ENCODE measurements at regions not wholly inside any gene's neighbourhood (a gene's known extent, or its start where the extent isn't known, plus 50 kb on each side); places are given as distances from the start of the nearest gene placed in this dataset.

GRCh38 chr18:49655266-49656072 is 93.6 kb downstream of the LIPG start:
- no peaks in the 10 kb centered on the region; the same call in 2 of the 3 replicates for H3K9me3 Mint-ChIP-seq
- H3K79me2 ChIP-seq (replicated peaks; ENCODE audit: insufficient read depth), result no peaks in the 10 kb centered on the region

GRCh38 chr18:49654347-49654746 is 92.5 kb downstream of the LIPG start:
- TF ChIP-seq ZNF114 (CRISPR knock-in tag; IDR thresholded peaks at IDR 0.05) (no peak), EZH2phosphoT487 (IDR thresholded peaks at IDR 0.05; ENCODE audit: unreplicated experiment) (no peak), EZH2 (IDR thresholded peaks at IDR 0.05; ENCODE audit: low read depth, unreplicated experiment) (no peak), CTCF (conservative IDR thresholded peaks at IDR 0.05; ENCODE audit: low read depth in 2 of 2) (no peak), ETS1 (IDR thresholded peaks at IDR 0.05) (no peak), REST (IDR thresholded peaks at IDR 0.05; ENCODE audit: unreplicated experiment) (no peak), POLR2AphosphoS5 (IDR thresholded peaks at IDR 0.05; ENCODE audit: low read depth) (no peak), STAT1 (IDR thresholded peaks at IDR 0.05; ENCODE audit: unreplicated experiment) (no peak), NANOG (IDR thresholded peaks at IDR 0.05; ENCODE audit: borderline replicate concordance) (no peak)
- no peaks in the 10 kb centered on the region for H3F3A ChIP-seq (replicated peaks; ENCODE audit: low read depth)
- H3K4me2 ChIP-seq, result no peak overlapping the region
- no peaks in the 10 kb centered on the region for H3K79me2 ChIP-seq (replicated peaks; ENCODE audit: insufficient read depth)
- H3K27me3 ChIP-seq (ENCODE audit: insufficient read depth), result no peaks in the 10 kb centered on the region
- no peaks in the 10 kb centered on the region for H3K9me2 ChIP-seq (ENCODE audit: insufficient read depth)
- H4K20me1 ChIP-seq (replicated peaks; ENCODE audit: insufficient read depth), result no peaks in the 10 kb centered on the region
- DNase-seq (ENCODE audit: low spot score) (no peak), ATAC-seq (no peak)
- peaks cover 9% of the 10 kb centered on the region for H3K4me1 ChIP-seq (ENCODE audit: insufficient read depth)
- no peaks in the 10 kb centered on the region for H3K36me3 ChIP-seq (ENCODE audit: insufficient read depth)
- Mint-ChIP-seq H3K27me3 (ENCODE audit: insufficient read depth, low read depth, poor library complexity) (peaks cover 2% of the 10 kb centered on the region), H3K36me3 (ENCODE audit: low read depth) (no peaks in the 10 kb centered on the region), H3K4me3 (no peak overlapping the region), H3K27ac (no peak overlapping the region), H3K9me3 (no peaks in the 10 kb centered on the region; the same call in 2 of the 3 replicates), H3K4me1 (peaks cover 16% of the 10 kb centered on the region)
- H3K27ac ChIP-seq (ENCODE audit: low read depth), result no peak overlapping the region
- no peak overlapping the region for H2AFZ ChIP-seq
- no peak overlapping the region for H3K4me3 ChIP-seq

More at GRCh38 chr18:49655266-49656072, 93.6 kb downstream of the LIPG start:
- Histone ChIP-seq H3F3A (replicated peaks; ENCODE audit: low read depth) (no peaks in the 10 kb centered on the region), H3K9me2 (ENCODE audit: insufficient read depth) (peaks cover 8% of the 10 kb centered on the region; the same call in 1 of the 2 replicates), H4K20me1 (replicated peaks; ENCODE audit: insufficient read depth) (no peaks in the 10 kb centered on the region), H3K4me2 (no peak overlapping the region), H3K27me3 (ENCODE audit: insufficient read depth) (no peaks in the 10 kb centered on the region), H3K27ac (ENCODE audit: low read depth) (no peak overlapping the region), H3K4me3 (no peak overlapping the region), H2AFZ (no peak overlapping the region), H3K4me1 (ENCODE audit: insufficient read depth) (peaks cover 10% of the 10 kb centered on the region), H3K36me3 (ENCODE audit: insufficient read depth) (no peaks in the 10 kb centered on the region)
- H3K27ac Mint-ChIP-seq, result no peak overlapping the region
- peaks cover 26% of the 10 kb centered on the region for H3K4me1 Mint-ChIP-seq
- TF ChIP-seq ZNF114 (CRISPR knock-in tag; IDR thresholded peaks at IDR 0.05), result no peak
- TF ChIP-seq ETS1 (IDR thresholded peaks at IDR 0.05), result no peak
- TF ChIP-seq EZH2phosphoT487 (IDR thresholded peaks at IDR 0.05; ENCODE audit: unreplicated experiment), result no peak
- DNase-seq (ENCODE audit: low spot score), result no peak
- no peak for ATAC-seq
- peaks cover 2% of the 10 kb centered on the region for H3K27me3 Mint-ChIP-seq (ENCODE audit: insufficient read depth, low read depth, poor library complexity)
- no peak overlapping the region for H3K4me3 Mint-ChIP-seq
- no peaks in the 10 kb centered on the region for H3K36me3 Mint-ChIP-seq (ENCODE audit: low read depth)

All from GM23338 (cell line).